Loucy (cell line): ENCODE measurements at regions not wholly inside any gene's neighbourhood (a gene's known extent, or its start where the extent isn't known, plus 50 kb on each side); places are given as distances from the start of the nearest gene placed in this dataset.

ENCODE experiments used
- H2AFZ ChIP-seq: fragments of 200-600 bp; sonication (generic); 2 replicates; pipeline ENCODE4 v1.6.0; 2016; ENCODE audit warnings: antibody characterized with exemption, mild to moderate bottlenecking, low read length, moderate library complexity
- H3F3A ChIP-seq: fragments of 200-600 bp; 2 replicates; pipeline ENCODE4 v1.6.0; 2016; ENCODE audit warnings: antibody characterized with exemption, low read depth, mild to moderate bottlenecking
- H3K27me3 ChIP-seq: fragments of 200-600 bp; sonication (generic); 2 replicates; pipeline ENCODE4 v1.6.1; 2014; ENCODE audit warnings: low read length, mild to moderate bottlenecking; ENCODE audit not compliant: insufficient read depth, poor library complexity, severe bottlenecking
- H3K36me3 ChIP-seq: fragments of 200-600 bp; sonication (generic); 2 replicates; pipeline ENCODE4 v1.6.1; 2016; ENCODE audit warnings: low read length; ENCODE audit not compliant: insufficient read depth
- H3K4me1 ChIP-seq: fragments of 200-600 bp; sonication (generic); 2 replicates; pipeline ENCODE4 v1.5.1; 2014; ENCODE audit warnings: low read length, mild to moderate bottlenecking; ENCODE audit not compliant: insufficient read depth, poor library complexity, severe bottlenecking
- H3K4me2 ChIP-seq: fragments of 200-600 bp; sonication (generic); 2 replicates; pipeline ENCODE4 v1.6.0; 2014; ENCODE audit warnings: antibody characterized with exemption, low read length, low read depth, mild to moderate bottlenecking; ENCODE audit not compliant: poor library complexity, severe bottlenecking
- H3K4me3 ChIP-seq: fragments of 200-600 bp; sonication (generic); 2 replicates; pipeline ENCODE4 v1.5.1; 2014; ENCODE audit warnings: low read length, mild to moderate bottlenecking, mixed read lengths; ENCODE audit not compliant: poor library complexity, severe bottlenecking
- H3K79me2 ChIP-seq: fragments of 200-600 bp; sonication (generic); 2 replicates; pipeline ENCODE4 v1.6.1; 2014; ENCODE audit warnings: low read length; ENCODE audit not compliant: insufficient read depth
- H3K9ac ChIP-seq: fragments of 200-600 bp; sonication (generic); 2 replicates; pipeline ENCODE4 v1.6.0; 2014; ENCODE audit warnings: mild to moderate bottlenecking, low read depth, low read length, moderate library complexity; ENCODE audit not compliant: poor library complexity, severe bottlenecking
- H3K9me2 ChIP-seq: fragments of 200-600 bp; sonication (generic); replicated peaks from 2 replicates; pipeline ENCODE4 v1.6.1; 2016; ENCODE audit warnings: low read depth, low read length, mixed read lengths
- H3K9me3 ChIP-seq: fragments of 200-600 bp; sonication (generic); 2 replicates; pipeline ENCODE4 v1.6.1; 2014; ENCODE audit warnings: mild to moderate bottlenecking, antibody characterized with exemption, low read length, low read depth; ENCODE audit not compliant: insufficient read depth
- H4K20me1 ChIP-seq: fragments of 200-600 bp; sonication (generic); 2 replicates; pipeline ENCODE4 v1.6.0; 2014; ENCODE audit warnings: antibody characterized with exemption, low read length, mild to moderate bottlenecking; ENCODE audit not compliant: insufficient read depth, poor library complexity, severe bottlenecking
- CTCF ChIP-seq: fragments of 200-600 bp; sonication (generic); conservative IDR thresholded peaks from 2 replicates; pipeline ENCODE4 v1.5.1; 2014; ENCODE audit warnings: mild to moderate bottlenecking, antibody characterized with exemption, low read length
- EZH2phosphoT487 ChIP-seq: fragments of 200-600 bp; IDR thresholded peaks from 2 replicates; pipeline ENCODE4 v1.6.1; 2018; ENCODE audit warnings: antibody characterized with exemption, mild to moderate bottlenecking, moderate library complexity, borderline replicate concordance

- no peaks in the 10 kb centered on the region for H3K79me2 ChIP-seq
- no peaks in the 10 kb centered on the region for H3K9me3 ChIP-seq
- no peak overlapping the region for H3K9ac ChIP-seq
- H3K36me3 ChIP-seq, result no peaks in the 10 kb centered on the region
- no peak overlapping the region for H2AFZ ChIP-seq
- no peaks in the 10 kb centered on the region for H3K4me1 ChIP-seq
- no peak overlapping the region for H3K4me2 ChIP-seq
- no peaks in the 10 kb centered on the region for H4K20me1 ChIP-seq
- TF ChIP-seq CTCF (no peak), EZH2phosphoT487 (no peak)
- H3F3A ChIP-seq, result no peaks in the 10 kb centered on the region
- H3K4me3 ChIP-seq, result no peak overlapping the region
- no peaks in the 10 kb centered on the region for H3K9me2 ChIP-seq
- H3K27me3 ChIP-seq, result no peaks in the 10 kb centered on the region
Measured at GRCh38 chr11:91265946-91266345, 958.7 kb upstream of the FAT3 start.

DNA sequence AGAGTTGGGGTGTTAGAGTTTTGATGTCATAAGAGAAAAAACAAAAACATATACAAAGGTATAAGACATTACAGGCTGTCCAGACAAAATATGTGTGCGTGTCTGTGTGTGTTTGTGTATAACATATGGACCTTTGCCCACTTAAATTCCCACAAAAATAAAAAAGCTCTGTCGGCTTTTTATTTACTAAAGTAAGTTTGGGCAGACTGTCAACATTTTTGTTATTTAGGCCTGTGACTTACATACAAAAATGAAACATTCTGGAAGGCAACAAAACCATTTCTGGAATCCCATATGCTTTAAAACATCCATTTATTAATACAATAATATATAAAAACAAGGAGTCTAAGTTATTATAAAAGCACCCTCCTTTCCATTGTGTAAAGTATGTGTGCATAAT is 960.1 kb upstream of the FAT3 start:
- H3K9ac ChIP-seq, result no peak overlapping the region
- no peaks in the 10 kb centered on the region for H3F3A ChIP-seq
- no peak for TF ChIP-seq CTCF
- no peak overlapping the region for H2AFZ ChIP-seq
- H3K79me2 ChIP-seq, result no peaks in the 10 kb centered on the region
- no peaks in the 10 kb centered on the region for H3K4me1 ChIP-seq
- H3K9me2 ChIP-seq, result no peaks in the 10 kb centered on the region
- H3K9me3 ChIP-seq, result no peaks in the 10 kb centered on the region
- H4K20me1 ChIP-seq, result no peaks in the 10 kb centered on the region
- no peak overlapping the region for H3K4me3 ChIP-seq
- no peaks in the 10 kb centered on the region for H3K36me3 ChIP-seq
- H3K27me3 ChIP-seq, result no peaks in the 10 kb centered on the region
- no peak overlapping the region for H3K4me2 ChIP-seq

DNA sequence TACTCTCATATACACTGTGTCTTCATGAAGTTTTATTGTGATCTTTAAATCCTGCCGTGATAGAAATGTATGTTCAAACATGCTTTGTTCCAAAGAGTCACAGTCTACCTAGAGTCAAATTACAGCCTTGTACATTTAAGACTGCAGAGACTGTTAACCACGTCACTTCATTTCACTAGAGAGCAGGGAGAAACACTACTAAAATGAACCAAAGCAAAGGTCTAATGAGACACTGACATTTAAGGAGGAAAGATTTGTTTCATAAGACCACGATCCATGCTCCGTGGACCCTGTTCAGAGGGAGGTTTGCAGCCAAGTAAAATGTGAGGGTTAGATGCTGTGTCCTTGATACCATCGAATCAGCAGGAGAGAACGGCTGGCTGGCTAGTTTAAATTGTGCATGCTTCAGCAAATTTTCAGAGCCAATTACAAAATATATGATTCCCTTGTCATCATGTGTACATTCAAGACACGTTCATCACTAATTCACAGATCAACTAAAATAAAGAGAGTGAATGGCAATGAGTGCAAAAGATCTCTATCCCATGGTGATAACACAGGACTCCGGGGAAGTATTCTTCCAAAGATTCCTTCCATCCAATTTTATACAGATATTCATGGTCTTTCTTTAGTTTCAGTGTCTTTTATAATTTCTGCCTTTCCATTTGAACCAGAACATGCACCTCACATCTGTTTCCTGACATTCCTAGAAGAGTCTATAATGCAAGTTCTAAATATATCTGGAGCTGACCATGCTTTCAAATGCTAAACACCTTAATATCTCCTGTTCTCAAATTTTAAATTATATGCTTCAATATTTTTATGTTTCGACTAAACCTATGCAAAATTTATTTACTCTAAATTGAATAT is 960.9 kb upstream of the FAT3 start:
- Histone ChIP-seq H3K4me1 (no peaks in the 10 kb centered on the region), H3K27me3 (no peaks in the 10 kb centered on the region), H3K79me2 (no peaks in the 10 kb centered on the region), H3F3A (no peaks in the 10 kb centered on the region), H3K36me3 (no peaks in the 10 kb centered on the region), H2AFZ (no peak overlapping the region), H3K4me3 (no peak overlapping the region), H4K20me1 (no peaks in the 10 kb centered on the region), H3K4me2 (no peak overlapping the region), H3K9me3 (no peaks in the 10 kb centered on the region), H3K9me2 (no peaks in the 10 kb centered on the region), H3K9ac (no peak overlapping the region)
- TF ChIP-seq CTCF (no peak), EZH2phosphoT487 (no peak)
